ENCODE measurements at regions not wholly inside any gene's neighbourhood (a gene's known extent, or its start where the extent isn't known, plus 50 kb on each side); places are given as distances from the start of the nearest gene placed in this dataset.
"Not testable (repeated sequence)": the region's sequence is repeated elsewhere in the genome, so short reads cannot be mapped to it uniquely, and the experiment has no call there.

- DNase-seq (ENCODE audit: insufficient read length, low spot score) (no peak), FAIRE-seq (no peak)
- no peak for TF ChIP-seq POLR2A (IDR thresholded peaks at IDR 0.05; ENCODE audit: low read depth, low read length)
Measured at GRCh38 chr2:13240061-13240460, 523.3 kb downstream of the TRIB2 start.

GRCh38 chr2:13240789-13241487 lies 524.2 kb downstream of the TRIB2 start:
- FAIRE-seq (no peak), DNase-seq (ENCODE audit: insufficient read length, low spot score) (no peak)
- TF ChIP-seq POLR2A (IDR thresholded peaks at IDR 0.05; ENCODE audit: low read depth, low read length): no peak

- TF ChIP-seq POLR2A (IDR thresholded peaks at IDR 0.05; ENCODE audit: low read depth, low read length): no peak
- no peak for DNase-seq (ENCODE audit: insufficient read length, low spot score)
- FAIRE-seq: no peak
Measured at GRCh38 chr2:13252615-13253014, 535.9 kb downstream of the TRIB2 start.

GRCh38 chr2:13255485-13255884 lies 538.7 kb downstream of the TRIB2 start:
- no peak for FAIRE-seq
- no peak for DNase-seq (ENCODE audit: insufficient read length, low spot score)
- no peak for TF ChIP-seq POLR2A (IDR thresholded peaks at IDR 0.05; ENCODE audit: low read depth, low read length)

- TF ChIP-seq POLR2A (IDR thresholded peaks at IDR 0.05; ENCODE audit: low read depth, low read length): no peak
- DNase-seq (ENCODE audit: insufficient read length, low spot score): no peak
- FAIRE-seq: no peak
Measured at GRCh38 chr2:13260402-13260801, 543.7 kb downstream of the TRIB2 start.

- FAIRE-seq (no peak), DNase-seq (ENCODE audit: insufficient read length, low spot score) (no peak)
- no peak for TF ChIP-seq POLR2A (IDR thresholded peaks at IDR 0.05; ENCODE audit: low read depth, low read length)
Measured at GRCh38 chr2:13266166-13266565, 549.4 kb downstream of the TRIB2 start.

GRCh38 chr2:13284688-13285087 lies 568.0 kb downstream of the TRIB2 start:
- no peak for DNase-seq (ENCODE audit: insufficient read length, low spot score)
- no peak for TF ChIP-seq POLR2A (IDR thresholded peaks at IDR 0.05; ENCODE audit: low read depth, low read length)
- FAIRE-seq: no peak

- TF ChIP-seq POLR2A (IDR thresholded peaks at IDR 0.05; ENCODE audit: low read depth, low read length): no peak
- DNase-seq (ENCODE audit: insufficient read length, low spot score) (no peak), FAIRE-seq (no peak)
Measured at GRCh38 chr2:13289310-13289709, 572.6 kb downstream of the TRIB2 start.

GRCh38 chr2:13308478-13308805 lies 591.7 kb downstream of the TRIB2 start:
- FAIRE-seq; DNase-seq (ENCODE audit: insufficient read length, low spot score): not testable (repeated sequence)

- DNase-seq (ENCODE audit: insufficient read length, low spot score) (no peak), FAIRE-seq (no peak)
- no peak for TF ChIP-seq POLR2A (IDR thresholded peaks at IDR 0.05; ENCODE audit: low read depth, low read length)
Measured at GRCh38 chr2:13308989-13309388, 592.3 kb downstream of the TRIB2 start.

GRCh38 chr2:13332060-13332459 lies 615.3 kb downstream of the TRIB2 start:
- FAIRE-seq (no peak), DNase-seq (ENCODE audit: insufficient read length, low spot score) (no peak)

GRCh38 chr2:13334071-13334470 lies 617.3 kb downstream of the TRIB2 start:
- FAIRE-seq: peak; percentile 99

More at GRCh38 chr2:13332060-13332459, 615.3 kb downstream of the TRIB2 start:
- TF ChIP-seq POLR2A (IDR thresholded peaks at IDR 0.05; ENCODE audit: low read depth, low read length): no peak

GRCh38 chr2:13334545-13334944 lies 617.8 kb downstream of the TRIB2 start:
- no peak for FAIRE-seq
- no peak for TF ChIP-seq POLR2A (IDR thresholded peaks at IDR 0.05; ENCODE audit: low read depth, low read length)
- DNase-seq (ENCODE audit: insufficient read length, low spot score): no peak

More at GRCh38 chr2:13334071-13334470, 617.3 kb downstream of the TRIB2 start:
- not testable (repeated sequence) for DNase-seq (ENCODE audit: insufficient read length, low spot score)

GRCh38 chr2:13335862-13336535 lies 619.3 kb downstream of the TRIB2 start:
- no peak for FAIRE-seq
- no peak for DNase-seq (ENCODE audit: insufficient read length, low spot score)

GRCh38 chr2:13351068-13351467 lies 634.3 kb downstream of the TRIB2 start:
- no peak for DNase-seq (ENCODE audit: insufficient read length, low spot score)
- no peak for FAIRE-seq
- TF ChIP-seq POLR2A (IDR thresholded peaks at IDR 0.05; ENCODE audit: low read depth, low read length): no peak

More at GRCh38 chr2:13335862-13336535, 619.3 kb downstream of the TRIB2 start:
- TF ChIP-seq POLR2A (IDR thresholded peaks at IDR 0.05; ENCODE audit: low read depth, low read length): no peak
